ENCODE measurements at regions not wholly inside any gene's neighbourhood (a gene's known extent, or its start where the extent isn't known, plus 50 kb on each side); places are given as distances from the start of the nearest gene placed in this dataset.

DNA sequence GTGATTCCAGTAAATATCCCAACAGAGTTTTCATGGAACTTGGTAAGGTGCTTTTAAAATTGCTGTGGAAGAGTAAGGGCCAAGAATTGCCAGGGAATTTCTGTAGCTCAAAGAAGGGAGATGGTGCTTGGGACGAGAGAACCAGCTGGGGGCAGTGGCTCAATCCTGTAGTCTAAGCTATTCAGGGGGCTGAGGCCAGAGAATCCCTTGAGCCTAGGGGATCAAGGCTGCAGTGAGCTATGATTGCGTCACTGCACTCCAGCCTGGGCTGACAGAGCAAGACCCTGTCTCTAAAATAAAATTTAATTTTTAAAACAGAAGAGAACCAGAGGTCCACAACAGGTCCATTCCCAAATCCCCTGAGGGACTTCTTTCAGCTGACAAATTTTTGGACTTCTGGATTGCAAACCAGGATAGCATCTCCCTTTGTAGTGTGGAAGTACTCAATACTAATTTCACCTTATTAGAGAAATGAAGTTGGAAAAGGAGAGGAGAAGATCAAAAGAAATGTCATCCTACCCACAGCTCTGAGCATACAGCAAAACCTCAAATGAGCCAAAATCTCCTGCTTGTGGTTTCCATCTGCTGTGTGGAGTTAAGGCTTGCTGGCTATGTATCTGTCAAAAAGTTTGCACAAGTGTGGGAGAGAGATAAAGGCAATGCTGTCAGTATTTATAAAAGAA, 59.2 kb upstream of the CLPB start:
- TF ChIP-seq POLR2A (IDR thresholded peaks at IDR 0.05): no peak
- TF ChIP-seq CTCF (IDR thresholded peaks at IDR 0.05): no peak
- no peak for TF ChIP-seq EP300 (IDR thresholded peaks at IDR 0.05)
